Naive B cell (primary cell): ENCODE measurements at regions not wholly inside any gene's neighbourhood (a gene's known extent, or its start where the extent isn't known, plus 50 kb on each side); places are given as distances from the start of the nearest gene placed in this dataset.

Experiments
- ATAC-seq, 2 donors: fragments of 150-1000 bp; cut with Tn5 transposase; 2 replicates each; pipeline ENCODE4 v1.10.0; 2021; ENCODE audit warnings: low read depth in 2 of 2, mild to moderate bottlenecking in 2 of 2, moderate library complexity in 2 of 2
- DNase-seq: peaks from one replicate; pipeline ENCODE4 v3.0.0; 2022
- H3K27ac Mint-ChIP-seq, 6 donors: one replicate each; pipeline ENCODE4 v1.8.0; 2020 to 2022; ENCODE audit warnings: mild to moderate bottlenecking in 6 of 6, mixed read lengths in 6 of 6, moderate library complexity in 5 of 6, inconsistent platforms in 2 of 6
- H3K27me3 Mint-ChIP-seq, 3 donors: one replicate each; pipeline ENCODE4 v1.8.0; 2021 to 2022; ENCODE audit warnings: mixed read lengths in 3 of 3, mild to moderate bottlenecking in 1 of 3
- H3K36me3 Mint-ChIP-seq, 2 donors: one replicate each; pipeline ENCODE4 v1.8.0; 2020 to 2022; ENCODE audit warnings: mixed read lengths in 2 of 2, inconsistent platforms in 1 of 2, mild to moderate bottlenecking in 1 of 2
- H3K4me1 Mint-ChIP-seq, 3 donors: one replicate each; pipeline ENCODE4 v1.8.0; 2020 to 2022; ENCODE audit warnings: mixed read lengths in 3 of 3, inconsistent platforms in 1 of 3, mild to moderate bottlenecking in 1 of 3, moderate library complexity in 1 of 3
- H3K4me3 Mint-ChIP-seq, 8 donors: one replicate each; pipeline ENCODE4 v1.8.0; 2020 to 2022; ENCODE audit warnings: mild to moderate bottlenecking in 8 of 8, mixed read lengths in 8 of 8, moderate library complexity in 8 of 8, inconsistent platforms in 2 of 8
- H3K9me3 Mint-ChIP-seq, 7 donors: one replicate each; pipeline ENCODE4 v1.8.0; 2020 to 2022; ENCODE audit warnings: mixed read lengths in 7 of 7, mild to moderate bottlenecking in 5 of 7, inconsistent platforms in 2 of 7, moderate library complexity in 1 of 7

DNA sequence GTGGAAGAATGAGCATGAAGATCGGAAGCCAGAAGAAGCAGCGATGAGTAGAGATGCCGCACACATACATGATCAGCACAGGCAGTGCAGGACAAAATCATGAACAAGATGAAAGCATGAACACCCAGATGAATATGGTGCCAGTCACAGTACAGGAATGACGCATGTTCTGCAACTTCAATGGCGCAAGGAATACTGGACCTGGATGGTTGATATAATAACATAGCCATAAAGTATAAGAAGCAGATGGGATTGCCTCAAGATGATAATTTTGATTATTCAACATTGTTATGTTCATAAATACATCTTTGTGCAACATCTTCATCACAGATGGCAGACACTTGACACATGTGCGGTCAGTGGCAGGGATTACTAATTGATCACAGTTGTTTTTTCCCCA is 59.7 kb upstream of the SLCO3A1 start:
- H3K4me3 Mint-ChIP-seq, result no peak overlapping the region
- H3K27ac Mint-ChIP-seq, result no peak overlapping the region
- DNase-seq (no peak), ATAC-seq (no peak)
- H3K36me3 Mint-ChIP-seq, result no peaks in the 10 kb centered on the region
- peaks cover 0 to 2% (median 0%) of the 10 kb centered on the region in 7 donors for H3K9me3 Mint-ChIP-seq
- no peaks in the 10 kb centered on the region for H3K4me1 Mint-ChIP-seq
- peaks cover 8 to 13% (median 10%) of the 10 kb centered on the region in 3 donors for H3K27me3 Mint-ChIP-seq

- peaks cover 6 to 10% (median 10%) of the 10 kb centered on the region in 3 donors for H3K27me3 Mint-ChIP-seq
- H3K4me3 Mint-ChIP-seq, result no peak overlapping the region
- no peaks in the 10 kb centered on the region for H3K4me1 Mint-ChIP-seq
- H3K27ac Mint-ChIP-seq, result no peak overlapping the region
- no peak for DNase-seq
- H3K36me3 Mint-ChIP-seq, result no peaks in the 10 kb centered on the region
- peaks cover 0 to 2% (median 0%) of the 10 kb centered on the region in 7 donors for H3K9me3 Mint-ChIP-seq
- no peak for ATAC-seq
Measured at GRCh38 chr15:91795235-91795634, 58.3 kb upstream of the SLCO3A1 start.

- DNase-seq (no peak), ATAC-seq (no peak)
- H3K4me3 Mint-ChIP-seq, result no peak overlapping the region
Measured at GRCh38 chr15:91801836-91802534, 51.5 kb upstream of the SLCO3A1 start.

GRCh38 chr15:91803260-91803659 is 50.2 kb upstream of the SLCO3A1 start:
- peaks cover 7 to 27% (median 14%) of the 10 kb centered on the region in 3 donors for H3K27me3 Mint-ChIP-seq
- H3K27ac Mint-ChIP-seq, result no peak overlapping the region
- H3K9me3 Mint-ChIP-seq, result peaks cover 0 to 14% (median 3%) of the 10 kb centered on the region in 7 donors
- DNase-seq (no peak), ATAC-seq (no peak)
- no peak overlapping the region for H3K4me3 Mint-ChIP-seq
- H3K4me1 Mint-ChIP-seq, result peaks cover 0 to 3% (median 2%) of the 10 kb centered on the region in 3 donors
- H3K36me3 Mint-ChIP-seq, result peaks cover 0 to 6% of the 10 kb centered on the region in 2 donors

More at GRCh38 chr15:91801836-91802534, 51.5 kb upstream of the SLCO3A1 start:
- no peak overlapping the region for H3K27ac Mint-ChIP-seq
- peaks cover 0 to 11% (median 3%) of the 10 kb centered on the region in 7 donors for H3K9me3 Mint-ChIP-seq
- H3K36me3 Mint-ChIP-seq, result peaks cover 0 to 6% of the 10 kb centered on the region in 2 donors
- peaks cover 0 to 3% (median 2%) of the 10 kb centered on the region in 3 donors for H3K4me1 Mint-ChIP-seq
- H3K27me3 Mint-ChIP-seq, result peaks cover 6 to 22% (median 7%) of the 10 kb centered on the region in 3 donors
